SIG-M5 treated with dmso at 0.1 percent for 504 hours (cell line): ENCODE measurements at regions not wholly inside any gene's neighbourhood (a gene's known extent, or its start where the extent isn't known, plus 50 kb on each side); places are given as distances from the start of the nearest gene placed in this dataset.
"Not testable (repeated sequence)": the region's sequence is repeated elsewhere in the genome, so short reads cannot be mapped to it uniquely, and the experiment has no call there.

Experiments used
- DNase-seq: peaks from one replicate; lab custom pipeline; 2025; ENCODE audit not compliant: unreplicated experiment; lab: John Stamatoyannopoulos, UW

- DNase-seq: no peak
These were observed 100.0 kb downstream of the ADRA2C start for GRCh38 chr4:3865986-3866812.

- DNase-seq: no peak
These were observed 100.6 kb downstream of the ADRA2C start for GRCh38 chr4:3866813-3867129.

- no peak for DNase-seq
These were observed 101.4 kb downstream of the ADRA2C start for GRCh38 chr4:3867403-3868100.

GRCh38 chr4:3868211-3869173 lies 102.3 kb downstream of the ADRA2C start:
- DNase-seq: no peak

- no peak for DNase-seq
These were observed 103.0 kb downstream of the ADRA2C start for GRCh38 chr4:3869174-3869572.

- no peak for DNase-seq
These were observed 103.7 kb downstream of the ADRA2C start for GRCh38 chr4:3869661-3870566.

- no peak for DNase-seq
These were observed 104.4 kb downstream of the ADRA2C start for GRCh38 chr4:3870567-3870962.

- no peak for DNase-seq
These were observed 105.1 kb downstream of the ADRA2C start for GRCh38 chr4:3871181-3871852.

GRCh38 chr4:3871881-3872833 lies 106.0 kb downstream of the ADRA2C start:
- no peak for DNase-seq

GRCh38 chr4:3872834-3873313 lies 106.7 kb downstream of the ADRA2C start:
- no peak for DNase-seq

GRCh38 chr4:3873408-3874027 lies 107.3 kb downstream of the ADRA2C start:
- no peak for DNase-seq

- no peak for DNase-seq
These were observed 107.8 kb downstream of the ADRA2C start for GRCh38 chr4:3874028-3874415.

GRCh38 chr4:3874525-3875110 lies 108.4 kb downstream of the ADRA2C start:
- DNase-seq: no peak

GRCh38 chr4:3875466-3875865 lies 109.3 kb downstream of the ADRA2C start:
- DNase-seq: no peak

GRCh38 chr4:3876057-3876845 lies 110.1 kb downstream of the ADRA2C start:
- DNase-seq: not testable (repeated sequence)

GRCh38 chr4:3877236-3877635 lies 111.1 kb downstream of the ADRA2C start:
- DNase-seq: no peak

GRCh38 chr4:3877868-3878267 lies 111.7 kb downstream of the ADRA2C start:
- DNase-seq: no peak
